Caco-2 (cell line): ENCODE measurements at regions not wholly inside any gene's neighbourhood (a gene's known extent, or its start where the extent isn't known, plus 50 kb on each side); places are given as distances from the start of the nearest gene placed in this dataset.

Experiments used
- BruUV-seq: library from RNA; stranded (reverse); fragments of 400-500 nt; replicated peaks from 2 replicates; lab custom pipeline; 2021; lab: Mats Ljungman, UMichigan
- CTCF ChIA-PET: fragments of 300-600 bp; sonication (Branson Sonifier 250); formaldehyde crosslinking; loops from one replicate; lab custom pipeline; 2022; ENCODE audit warnings: antibody characterized with exemption; lab: Charles Lee
- POLR2A ChIA-PET: fragments of 300-600 bp; sonication (Branson Sonifier 250); formaldehyde crosslinking; loops from one replicate; lab custom pipeline; 2022; ENCODE audit warnings: antibody characterized with exemption; lab: Charles Lee
- DNase-seq, 2 experiments: peaks; one replicate each; pipeline versions ENCODE4 v3.0.0 to v3.0.0-alpha.2; 2020 to 2022
- H3K27me3 ChIP-seq: replicated peaks from 2 replicates; pipeline ENCODE4 v1.6.0; 2011; ENCODE audit warnings: low read length; ENCODE audit not compliant: control insufficient read depth, insufficient read depth
- H3K36me3 ChIP-seq: 2 replicates; pipeline ENCODE4 v1.5.1; 2011; ENCODE audit warnings: low read length; ENCODE audit not compliant: control insufficient read depth, insufficient read depth
- H3K4me1 ChIP-seq: fragments of 250-450 bp; sonication (Bioruptor Pico); 2 replicates; pipeline ENCODE4 v1.5.1; 2020; ENCODE audit warnings: mild to moderate bottlenecking
- H3K4me3 ChIP-seq: 2 replicates; pipeline ENCODE4 v1.5.1; 2011; ENCODE audit warnings: low read depth, mild to moderate bottlenecking, control low read depth, low read length
- H3K9me3 ChIP-seq: fragments of 250-450 bp; sonication (Bioruptor Pico); 2 replicates; pipeline ENCODE4 v1.5.1; 2020; ENCODE audit warnings: mild to moderate bottlenecking, moderate library complexity
- H3K27ac Mint-ChIP-seq: one replicate; pipeline ENCODE4 v1.8.0; 2022; ENCODE audit warnings: mixed read lengths; ENCODE audit not compliant: unreplicated experiment
- H3K27me3 Mint-ChIP-seq: one replicate; pipeline ENCODE4 v1.8.0; 2022; ENCODE audit warnings: mixed read lengths; ENCODE audit not compliant: insufficient read depth, unreplicated experiment
- H3K36me3 Mint-ChIP-seq: one replicate; pipeline ENCODE4 v1.8.0; 2022; ENCODE audit warnings: mild to moderate bottlenecking, mixed read lengths; ENCODE audit not compliant: insufficient read depth, unreplicated experiment
- H3K4me1 Mint-ChIP-seq: one replicate; pipeline ENCODE4 v1.8.0; 2022; ENCODE audit warnings: low read depth, mixed read lengths; ENCODE audit not compliant: unreplicated experiment
- H3K4me3 Mint-ChIP-seq: one replicate; pipeline ENCODE4 v1.8.0; 2022; ENCODE audit warnings: mild to moderate bottlenecking, moderate library complexity, mixed read lengths; ENCODE audit not compliant: unreplicated experiment
- H3K9me3 Mint-ChIP-seq: one replicate; pipeline ENCODE4 v1.8.0; 2022; ENCODE audit warnings: mixed read lengths; ENCODE audit not compliant: unreplicated experiment
- intact Hi-C: fragments of 100-400 bp; cut with micrococcal nuclease; formaldehyde crosslinking; loops from one replicate; pipeline ENCODE4 v1.10.0; 2022; ENCODE audit not compliant: unreplicated experiment
- TF ChIP-seq, protein P1 (sequence below), 2 experiments: fragments of 200-600 bp in 1 of 2; IDR thresholded peaks; 1 replicate in 1 of 2; 2 replicates in 1 of 2; pipeline versions ENCODE4 v1.5.1 to v1.8.0; 2011 to 2022; ENCODE audit warnings: antibody characterized with exemption in 1 of 2, control low read depth in 1 of 2, inconsistent platforms in 1 of 2, low read depth in 1 of 2, low read length in 1 of 2, mild to moderate bottlenecking in 1 of 2, moderate library complexity in 1 of 2; ENCODE audit not compliant: insufficient read depth in 1 of 2, severe bottlenecking in 1 of 2, unreplicated experiment in 1 of 2

DNA sequence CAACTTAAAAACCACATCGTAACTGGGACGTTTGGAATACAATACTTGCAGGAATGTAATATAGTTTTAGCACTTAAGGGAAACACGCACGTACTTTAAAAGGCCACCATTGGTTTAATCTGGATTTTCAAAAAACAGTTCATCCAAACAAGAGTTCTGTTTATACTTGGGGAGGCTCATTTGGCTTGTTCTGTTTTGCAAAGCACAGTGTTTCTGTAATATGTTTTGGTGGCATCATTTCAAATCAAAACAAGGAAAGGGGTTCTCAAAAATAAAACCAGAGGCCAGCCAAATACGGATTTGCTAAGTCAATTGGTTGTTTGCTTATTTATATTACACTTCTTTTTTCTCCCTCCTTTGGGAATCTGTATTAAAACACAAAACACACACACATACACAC lies 656.1 kb upstream of the SOX9 start:
- H3K4me3 Mint-ChIP-seq, result no peak overlapping the region
- H3K9me3 Mint-ChIP-seq, result no peaks in the 10 kb centered on the region
- TF ChIP-seq, protein P1, sequence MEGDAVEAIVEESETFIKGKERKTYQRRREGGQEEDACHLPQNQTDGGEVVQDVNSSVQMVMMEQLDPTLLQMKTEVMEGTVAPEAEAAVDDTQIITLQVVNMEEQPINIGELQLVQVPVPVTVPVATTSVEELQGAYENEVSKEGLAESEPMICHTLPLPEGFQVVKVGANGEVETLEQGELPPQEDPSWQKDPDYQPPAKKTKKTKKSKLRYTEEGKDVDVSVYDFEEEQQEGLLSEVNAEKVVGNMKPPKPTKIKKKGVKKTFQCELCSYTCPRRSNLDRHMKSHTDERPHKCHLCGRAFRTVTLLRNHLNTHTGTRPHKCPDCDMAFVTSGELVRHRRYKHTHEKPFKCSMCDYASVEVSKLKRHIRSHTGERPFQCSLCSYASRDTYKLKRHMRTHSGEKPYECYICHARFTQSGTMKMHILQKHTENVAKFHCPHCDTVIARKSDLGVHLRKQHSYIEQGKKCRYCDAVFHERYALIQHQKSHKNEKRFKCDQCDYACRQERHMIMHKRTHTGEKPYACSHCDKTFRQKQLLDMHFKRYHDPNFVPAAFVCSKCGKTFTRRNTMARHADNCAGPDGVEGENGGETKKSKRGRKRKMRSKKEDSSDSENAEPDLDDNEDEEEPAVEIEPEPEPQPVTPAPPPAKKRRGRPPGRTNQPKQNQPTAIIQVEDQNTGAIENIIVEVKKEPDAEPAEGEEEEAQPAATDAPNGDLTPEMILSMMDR (IDR thresholded peaks at IDR 0.05; ENCODE audit: insufficient read depth in 1 of 2, low read depth in 1 of 2, low read length in 1 of 2, severe bottlenecking in 1 of 2, unreplicated experiment in 1 of 2), result no peak
- no peaks in the 10 kb centered on the region for H3K27me3 ChIP-seq
- no peaks in the 10 kb centered on the region for H3K27me3 Mint-ChIP-seq
- BruUV-seq, result no TSS peak
- H3K4me1 ChIP-seq, result no peaks in the 10 kb centered on the region
- intact Hi-C loops, result loop anchor here (10.0 kb wide), 1 partner anchor 170 kb away; no protein-coding TSS in a partner anchor
- ChIA-PET POLR2A (no interaction called here), CTCF (no interaction called here)
- H3K27ac Mint-ChIP-seq, result no peak overlapping the region
- no peak for DNase-seq
- no peaks in the 10 kb centered on the region; the same call in 1 of the 2 replicates for H3K9me3 ChIP-seq
- no peaks in the 10 kb centered on the region for H3K36me3 ChIP-seq
- no peaks in the 10 kb centered on the region for H3K4me1 Mint-ChIP-seq
- no peak overlapping the region for H3K4me3 ChIP-seq
- H3K36me3 Mint-ChIP-seq, result no peaks in the 10 kb centered on the region

DNA sequence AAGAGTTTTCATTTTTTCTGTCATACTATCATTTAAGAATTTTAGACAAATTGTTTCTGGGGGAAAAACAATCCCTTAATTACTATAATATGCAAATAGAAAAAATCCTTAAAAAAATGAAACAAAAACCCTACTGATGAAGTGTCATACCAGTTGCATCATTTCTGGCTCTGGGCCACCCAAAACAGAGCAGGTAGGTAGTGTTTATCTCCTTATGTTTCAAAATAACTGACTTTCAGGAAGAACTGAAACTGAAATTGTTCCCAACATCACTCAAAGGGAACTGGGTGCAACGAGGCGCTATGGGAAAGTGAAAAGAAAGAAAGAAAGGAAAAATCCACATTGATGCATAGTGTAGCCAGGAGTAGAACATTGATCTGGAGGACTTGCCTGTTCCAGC lies 653.1 kb upstream of the SOX9 start:
- CTCF ChIA-PET, result no interaction called here
- H3K27me3 ChIP-seq, result no peaks in the 10 kb centered on the region
- no peak for DNase-seq
- intact Hi-C loops, result loop anchor here (10.0 kb wide), 1 partner anchor 173 kb away; no protein-coding TSS in a partner anchor
- peaks cover 6% of the 10 kb centered on the region for H3K27me3 Mint-ChIP-seq
- H3K9me3 ChIP-seq, result no peaks in the 10 kb centered on the region; the same call in 1 of the 2 replicates
- TF ChIP-seq, protein P1 (IDR thresholded peaks at IDR 0.05; ENCODE audit: insufficient read depth in 1 of 2, low read depth in 1 of 2, low read length in 1 of 2, severe bottlenecking in 1 of 2, unreplicated experiment in 1 of 2), result no peak
- no peaks in the 10 kb centered on the region for H3K36me3 ChIP-seq
- POLR2A ChIA-PET, result no interaction called here
- no peaks in the 10 kb centered on the region for H3K9me3 Mint-ChIP-seq
- no peaks in the 10 kb centered on the region for H3K36me3 Mint-ChIP-seq
- H3K27ac Mint-ChIP-seq, result no peak overlapping the region
- no peaks in the 10 kb centered on the region for H3K4me1 Mint-ChIP-seq
- no peak overlapping the region for H3K4me3 ChIP-seq
- H3K4me3 Mint-ChIP-seq, result no peak overlapping the region
- no TSS peak for BruUV-seq
- H3K4me1 ChIP-seq, result no peaks in the 10 kb centered on the region

DNA sequence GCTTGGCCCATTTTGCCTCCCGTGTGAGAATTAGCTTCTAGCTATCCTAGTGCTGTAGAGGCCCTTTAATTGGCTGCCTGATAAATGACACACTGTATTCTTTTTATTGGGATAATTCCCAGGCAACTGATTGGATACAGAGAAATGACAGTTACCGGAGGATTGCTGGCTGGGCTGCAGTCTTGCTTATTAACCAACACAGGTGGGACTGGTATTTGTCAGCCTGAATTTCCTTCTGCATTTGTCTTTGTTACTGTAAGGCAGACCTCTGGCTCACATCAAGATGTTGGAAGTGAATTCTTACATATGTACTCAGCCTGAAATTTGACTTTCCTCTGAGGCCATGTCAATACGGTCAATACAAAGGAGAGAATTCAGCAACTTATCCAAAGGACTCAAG lies 650.8 kb upstream of the SOX9 start:
- Mint-ChIP-seq H3K9me3 (no peaks in the 10 kb centered on the region), H3K27me3 (peaks cover 6% of the 10 kb centered on the region), H3K4me3 (no peak overlapping the region), H3K4me1 (no peaks in the 10 kb centered on the region), H3K27ac (no peak overlapping the region), H3K36me3 (no peaks in the 10 kb centered on the region)
- no peak overlapping the region for H3K4me3 ChIP-seq
- H3K36me3 ChIP-seq, result no peaks in the 10 kb centered on the region
- no peaks in the 10 kb centered on the region for H3K4me1 ChIP-seq
- no TSS peak for BruUV-seq
- POLR2A ChIA-PET, result no interaction called here
- CTCF ChIA-PET, result no interaction called here
- no peaks in the 10 kb centered on the region for H3K27me3 ChIP-seq
- intact Hi-C loops, result loop anchor here (10.0 kb wide), 1 partner anchor 295 kb away; no protein-coding TSS in a partner anchor
- no peaks in the 10 kb centered on the region for H3K9me3 ChIP-seq
- TF ChIP-seq, protein P1 (IDR thresholded peaks at IDR 0.05; ENCODE audit: insufficient read depth in 1 of 2, low read depth in 1 of 2, low read length in 1 of 2, severe bottlenecking in 1 of 2, unreplicated experiment in 1 of 2), result no peak
- DNase-seq, result no peak
